HG02678 (cell line): ENCODE measurements at regions not wholly inside any gene's neighbourhood (a gene's known extent, or its start where the extent isn't known, plus 50 kb on each side); places are given as distances from the start of the nearest gene placed in this dataset.

Experiments used
- ATAC-seq: cut with Tn5 transposase; IDR thresholded peaks from one replicate; pipeline ENCODE4 v1.9.1; 2021; ENCODE audit warnings: mild to moderate bottlenecking, moderate library complexity; ENCODE audit not compliant: unreplicated experiment

DNA sequence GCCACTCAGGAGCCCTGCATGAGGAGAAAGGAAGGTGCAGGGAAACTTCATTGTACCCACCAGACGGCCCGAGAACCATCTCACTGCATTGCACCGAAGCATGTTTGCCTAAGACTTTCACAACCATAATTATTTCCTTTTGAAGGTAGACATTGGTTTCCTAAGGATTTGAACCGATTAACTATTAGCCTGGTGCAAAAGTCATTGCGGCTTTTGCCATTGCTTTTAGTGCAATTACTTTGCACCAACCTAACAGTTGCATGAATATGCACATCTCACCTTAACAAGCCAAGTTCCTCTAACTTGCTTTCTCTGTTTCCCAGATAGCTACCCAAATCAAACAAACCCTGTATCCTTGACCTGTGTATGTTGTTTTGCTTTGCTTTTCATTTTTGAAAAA is 516.3 kb upstream of the ID2 start:
- no peak for ATAC-seq

GRCh38 chr2:8168022-8168717 is 513.7 kb upstream of the ID2 start:
- no peak for ATAC-seq

DNA sequence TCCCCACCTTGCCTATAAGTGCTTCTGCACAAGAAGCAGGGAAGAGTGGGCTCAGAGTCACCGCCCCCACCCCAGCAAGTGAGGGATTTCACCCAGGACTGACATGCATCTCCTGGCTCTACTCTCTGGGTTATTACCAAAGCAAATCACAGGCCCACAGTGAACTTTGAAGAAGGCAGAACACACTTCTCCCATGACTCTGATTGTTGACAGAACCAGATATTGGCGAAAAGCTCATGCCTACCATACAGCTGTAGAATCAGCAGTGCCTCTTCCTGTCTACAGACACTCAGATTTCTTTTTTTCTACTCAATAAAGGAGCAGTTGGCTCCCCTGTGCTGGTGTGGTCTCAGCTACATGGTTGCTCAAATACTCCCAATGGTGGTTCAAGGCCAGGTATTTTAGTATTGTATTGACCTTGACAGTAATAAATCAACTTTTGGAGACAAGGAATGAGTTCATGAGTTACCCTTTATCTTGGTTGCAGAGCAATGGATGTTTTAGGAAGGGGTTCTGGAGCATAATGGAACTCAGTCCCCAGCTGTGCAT is 512.9 kb upstream of the ID2 start:
- no peak for ATAC-seq

- no peak for ATAC-seq
Measured at GRCh38 chr2:8169443-8169842, 512.4 kb upstream of the ID2 start.

- no peak for ATAC-seq
Measured at GRCh38 chr2:8170552-8171327, 511.1 kb upstream of the ID2 start.

DNA sequence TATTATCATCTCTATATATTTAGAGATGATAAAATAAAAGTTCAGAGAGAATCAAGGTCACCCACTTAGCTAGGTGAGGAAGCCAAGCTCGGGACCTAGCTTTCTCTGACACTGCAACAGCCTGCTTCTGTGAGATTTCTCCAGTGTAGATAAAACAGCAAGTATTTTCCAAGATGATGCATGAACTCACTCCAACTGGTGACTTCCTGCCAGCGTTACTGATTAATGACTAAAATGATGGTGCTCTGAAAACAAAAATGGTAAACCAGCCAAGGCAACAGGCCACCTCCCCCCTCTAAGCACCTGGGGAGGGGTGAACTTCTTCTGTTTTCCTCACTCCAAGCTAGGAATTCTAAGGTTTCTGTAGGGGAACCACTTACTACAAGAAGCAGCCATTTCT is 510.2 kb upstream of the ID2 start:
- ATAC-seq: no peak

DNA sequence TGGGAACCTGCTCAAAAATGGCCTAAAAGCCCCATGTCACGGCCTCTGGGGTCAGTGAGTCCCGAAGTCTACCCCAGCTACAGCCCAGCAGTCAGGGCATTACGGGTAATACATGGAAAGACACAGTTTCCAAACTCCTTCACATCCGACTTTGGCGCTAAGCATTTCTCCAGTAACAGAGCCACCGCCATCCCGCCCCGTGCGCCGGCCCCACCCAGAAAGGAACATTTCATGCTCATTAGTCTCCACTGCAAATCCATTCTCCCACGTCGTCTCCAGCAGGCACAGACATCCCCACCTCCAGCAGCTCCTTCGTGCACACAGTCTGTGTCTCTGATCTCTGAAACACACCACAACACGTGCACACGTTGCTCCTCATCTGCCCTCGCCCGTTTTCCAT is 509.2 kb upstream of the ID2 start:
- no peak for ATAC-seq

- ATAC-seq: no peak
Measured at GRCh38 chr2:8174641-8175257, 507.1 kb upstream of the ID2 start.

DNA sequence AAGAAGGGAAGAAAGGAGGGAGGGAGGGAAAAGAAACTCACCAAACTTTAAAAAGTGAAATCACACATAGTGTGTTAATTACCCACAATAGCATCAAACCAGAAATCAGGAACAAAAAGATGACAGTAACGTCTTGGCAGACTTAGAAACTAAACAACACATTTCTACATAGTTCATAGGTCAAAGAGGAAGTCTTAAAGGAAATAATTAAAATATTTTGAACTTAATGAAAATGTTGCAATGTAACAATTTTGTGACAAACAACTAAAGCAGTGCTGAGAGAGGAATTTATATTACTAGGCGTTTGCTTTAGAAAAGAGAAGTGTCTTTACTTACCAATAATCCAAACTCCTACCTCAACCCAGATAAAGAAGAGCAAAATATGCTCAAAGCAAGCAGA is 505.0 kb upstream of the ID2 start:
- ATAC-seq: no peak

- ATAC-seq: no peak
Measured at GRCh38 chr2:8177566-8177965, 504.3 kb upstream of the ID2 start.

- ATAC-seq: no peak
Measured at GRCh38 chr2:8178911-8179310, 502.9 kb upstream of the ID2 start.

DNA sequence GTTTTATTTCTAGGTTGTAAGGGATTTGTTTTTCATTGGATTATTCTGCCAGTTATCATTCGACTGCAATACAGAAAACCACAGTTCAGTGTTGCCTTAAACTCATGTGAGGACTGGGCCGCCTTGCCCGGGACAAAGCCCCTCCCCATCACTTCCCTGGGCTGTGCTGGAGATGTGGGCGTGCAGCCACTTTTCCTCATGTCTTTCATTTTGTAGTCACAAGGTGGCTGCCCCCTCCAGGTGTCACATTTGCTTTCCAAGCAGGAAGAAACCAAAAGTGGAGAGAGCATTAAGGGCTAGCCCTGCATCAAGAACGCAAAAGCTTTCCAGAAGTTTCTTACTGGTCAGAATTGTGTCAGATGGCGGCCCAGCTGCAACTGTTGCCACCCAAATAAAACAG is 492.5 kb upstream of the ID2 start:
- ATAC-seq: no peak

DNA sequence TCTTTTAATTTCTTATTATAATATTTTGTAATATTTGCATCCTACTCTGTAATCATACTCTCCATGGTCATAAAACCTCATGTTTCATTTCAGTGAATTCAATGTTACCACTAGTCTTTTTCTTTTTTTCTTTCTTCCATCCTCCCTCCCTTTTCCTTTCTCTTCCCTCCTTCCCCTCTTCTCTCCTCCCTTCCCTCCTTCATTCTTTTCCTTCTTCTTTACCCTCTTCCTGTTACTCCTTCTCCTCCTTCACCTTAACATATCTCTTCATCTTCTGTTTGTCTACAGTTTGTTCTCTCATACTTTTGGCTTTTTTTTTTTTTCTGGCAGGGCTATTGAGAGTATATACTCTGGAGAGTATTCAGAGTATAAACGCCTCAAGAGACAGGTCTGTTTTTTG is 491.6 kb upstream of the ID2 start:
- ATAC-seq: no peak

DNA sequence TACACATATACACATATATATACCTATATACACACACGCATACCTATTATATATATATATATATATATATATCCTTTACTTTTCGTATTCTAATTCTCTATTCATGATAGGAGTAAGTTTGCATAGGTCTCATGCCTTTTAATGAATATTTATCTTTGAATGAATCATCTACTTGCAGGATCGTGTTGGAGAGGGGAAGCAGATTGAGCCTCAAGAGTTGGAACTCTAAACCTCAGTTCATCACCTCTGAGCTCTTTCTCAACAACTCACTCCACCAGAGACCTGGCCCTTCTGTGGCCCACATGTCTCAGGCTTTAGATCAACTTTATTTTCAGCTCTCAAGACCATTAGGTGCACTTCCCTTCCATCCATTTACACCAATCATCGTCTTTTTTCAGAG is 490.4 kb upstream of the ID2 start:
- no peak for ATAC-seq

DNA sequence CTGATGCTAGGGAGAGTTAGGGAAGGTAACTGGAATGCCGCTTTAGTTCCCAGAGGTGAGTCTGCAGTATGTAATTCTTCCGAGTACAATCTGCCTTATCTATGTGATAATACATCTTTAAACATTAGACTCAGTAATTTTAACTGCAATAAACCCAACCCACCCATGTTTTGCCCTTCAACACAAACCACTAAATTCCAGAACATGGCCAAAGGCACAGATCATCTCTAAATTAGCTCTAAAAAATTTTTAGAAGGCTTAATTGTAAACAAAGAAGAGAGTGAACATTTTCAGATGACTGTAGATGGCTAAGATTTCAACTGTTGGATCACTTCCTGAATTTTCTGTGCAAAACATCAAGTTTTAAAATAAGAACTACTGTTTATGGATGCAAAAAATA is 488.7 kb upstream of the ID2 start:
- ATAC-seq: no peak

DNA sequence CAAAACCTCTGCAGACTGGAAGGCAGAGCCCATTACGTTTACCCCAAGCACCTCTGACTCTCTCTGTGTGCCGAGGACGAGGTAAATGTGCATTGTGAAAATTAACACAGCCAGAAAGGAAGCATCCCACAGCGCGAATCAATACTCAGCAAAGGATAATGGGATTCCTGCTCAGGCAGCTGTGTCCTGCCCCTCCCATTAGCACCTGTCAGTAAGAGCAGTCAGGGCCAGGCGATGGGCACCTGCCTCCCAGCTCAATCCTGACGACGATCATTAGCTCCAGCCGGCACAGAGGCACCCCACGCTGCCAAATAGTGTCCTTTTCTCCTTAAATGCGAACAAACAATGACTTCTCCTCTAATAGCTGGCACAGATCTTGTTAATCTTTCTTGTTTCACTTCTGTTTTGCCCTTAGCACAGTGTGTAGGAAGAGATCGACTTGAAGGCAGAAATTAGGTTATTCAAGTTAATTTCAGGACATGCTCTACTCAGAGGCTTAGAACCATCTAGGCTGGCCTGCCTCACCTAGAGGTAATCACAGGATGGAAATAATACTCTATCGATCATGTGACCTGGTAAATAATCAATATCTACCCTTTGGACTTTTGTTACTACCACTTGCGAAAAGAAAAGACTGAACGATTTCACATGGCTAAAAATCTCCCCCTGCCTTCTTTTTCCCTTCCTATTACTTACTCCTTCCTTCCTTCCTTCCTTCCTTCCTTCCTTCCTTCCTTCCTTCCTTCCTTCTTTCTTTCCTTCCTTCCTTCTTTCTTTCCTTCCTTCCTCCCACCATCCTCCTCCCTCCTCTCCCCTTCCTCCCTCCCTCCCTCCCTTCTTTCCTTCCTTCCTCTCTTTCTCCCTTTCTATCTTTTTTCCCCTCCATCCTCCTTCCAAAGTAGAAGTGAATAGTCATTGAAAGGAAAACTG is 487.9 kb upstream of the ID2 start:
- no peak for ATAC-seq

DNA sequence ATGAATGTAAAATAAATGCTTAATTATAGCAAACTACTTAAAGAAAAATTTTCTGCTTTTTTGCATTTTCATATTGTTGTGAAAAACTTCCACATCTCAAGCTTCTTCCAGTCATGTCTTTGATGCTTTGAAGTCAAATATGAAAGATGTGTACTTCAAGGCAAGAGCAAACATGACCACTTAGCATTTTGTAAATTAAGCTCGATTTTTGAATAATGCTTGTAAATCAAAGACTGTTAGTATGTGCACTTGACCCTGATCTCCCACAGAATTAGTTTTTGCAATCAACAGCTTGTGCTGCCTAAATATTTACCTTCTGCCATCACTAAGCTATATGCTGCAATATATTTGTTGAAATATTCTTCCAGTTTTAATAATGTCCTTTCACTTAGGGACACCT is 486.1 kb upstream of the ID2 start:
- ATAC-seq: no peak

DNA sequence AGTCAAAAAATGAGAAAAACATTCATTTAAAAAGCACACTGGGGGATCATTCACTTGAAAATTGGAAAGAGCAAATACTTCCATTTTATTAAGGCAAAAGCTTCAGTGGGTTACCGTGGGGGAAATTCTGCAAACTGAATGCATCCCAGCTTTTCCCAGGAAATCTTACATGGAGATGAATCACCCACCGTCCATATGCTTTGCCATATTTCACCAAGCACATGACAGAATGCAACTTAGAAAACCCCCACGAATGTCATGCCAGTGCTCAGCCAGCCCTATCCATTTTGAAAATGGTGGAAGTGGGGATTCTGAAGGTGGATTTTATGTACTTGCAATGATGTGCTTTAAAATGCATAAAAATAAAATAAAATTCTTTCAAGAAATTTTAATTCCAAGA is 485.5 kb upstream of the ID2 start:
- no peak for ATAC-seq

DNA sequence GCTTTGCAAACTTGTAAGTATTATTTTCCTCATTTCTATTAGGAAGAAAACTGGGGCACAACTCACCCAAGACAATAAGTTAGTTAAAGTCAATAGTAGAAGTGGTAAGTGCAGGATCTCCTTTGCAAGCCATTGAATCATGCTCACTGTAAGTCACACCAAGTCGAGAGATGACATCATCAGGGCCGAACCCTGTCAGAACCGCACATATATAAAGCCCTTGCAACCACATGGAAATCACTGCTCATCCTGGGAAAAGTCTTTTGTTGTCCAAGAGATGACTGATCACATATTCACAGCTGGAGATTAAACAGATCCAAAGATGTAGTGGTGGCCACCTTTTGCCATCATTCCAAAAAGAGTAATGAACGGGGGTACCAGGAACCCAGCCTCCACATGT is 484.8 kb upstream of the ID2 start:
- no peak for ATAC-seq

DNA sequence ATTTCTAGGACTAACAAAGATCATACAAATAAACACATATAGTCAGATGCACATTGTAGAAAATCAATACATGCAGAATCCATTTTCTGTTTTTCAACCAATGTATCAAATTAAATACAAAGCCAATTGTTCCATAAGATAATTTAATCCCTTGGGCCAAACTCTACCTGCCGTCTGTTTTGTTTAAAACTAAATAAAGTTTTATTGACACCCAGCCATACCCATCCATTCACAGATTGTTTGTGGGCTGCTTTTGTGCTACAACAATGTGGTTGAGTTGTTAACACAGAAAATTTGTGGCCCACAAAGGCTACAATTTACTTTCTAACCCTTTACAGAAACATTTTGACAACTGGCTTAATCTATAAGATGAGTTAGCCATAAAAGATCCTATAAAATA is 484.0 kb upstream of the ID2 start:
- no peak for ATAC-seq
